ENCODE measurements at regions not wholly inside any gene's neighbourhood (a gene's known extent, or its start where the extent isn't known, plus 50 kb on each side); places are given as distances from the start of the nearest gene placed in this dataset.

GRCh38 chr7:125020801-125021200 is 91.2 kb upstream of the POT1 start:
- TF ChIP-seq CTCF (IDR thresholded peaks at IDR 0.05) (no peak), EZH2 (IDR thresholded peaks at IDR 0.05) (no peak), EZH2phosphoT487 (IDR thresholded peaks at IDR 0.05) (no peak)
